Uterus (tissue), 2 donors: ENCODE measurements at regions not wholly inside any gene's neighbourhood (a gene's known extent, or its start where the extent isn't known, plus 50 kb on each side); places are given as distances from the start of the nearest gene placed in this dataset.

Source experiments
- POLR2A ChIP-seq, 2 donors: fragments of 450-650 bp; IDR thresholded peaks; one replicate each; pipeline ENCODE4 v1.6.1; 2016; ENCODE audit warnings: antibody characterized with exemption in 2 of 2, mild to moderate bottlenecking in 1 of 2, moderate library complexity in 1 of 2
- TF ChIP-seq, protein P1 (sequence below), 4 experiments: fragments of 200-600 bp in 2 of 4; fragments of 450-650 bp in 2 of 4; sonication (generic) in 2 of 4; IDR thresholded peaks; one replicate each; pipeline ENCODE4 v1.5.1; 2016 to 2019; ENCODE audit warnings: antibody characterized with exemption in 4 of 4, mild to moderate bottlenecking in 2 of 4, moderate library complexity in 1 of 4

DNA sequence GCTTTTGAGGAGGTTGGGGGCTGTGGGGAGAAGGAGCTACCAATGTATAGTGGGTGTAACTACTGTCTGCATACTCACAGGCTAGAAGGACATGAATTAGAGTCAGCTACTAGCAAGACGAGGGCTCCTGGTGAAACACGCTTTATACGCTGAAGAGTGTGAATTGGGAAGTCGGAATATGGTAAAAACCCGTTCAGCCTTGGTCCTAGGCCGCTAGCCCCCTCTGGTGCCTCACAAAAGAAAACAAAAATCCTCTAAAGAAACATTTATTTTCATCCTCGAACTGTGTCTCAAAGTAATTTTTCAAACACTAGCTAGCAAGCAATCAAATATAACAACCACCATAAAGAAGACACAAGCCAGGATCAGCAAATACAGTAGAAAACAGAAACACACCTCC, 338.1 kb upstream of the SEMA3C start:
- TF ChIP-seq, protein P1, sequence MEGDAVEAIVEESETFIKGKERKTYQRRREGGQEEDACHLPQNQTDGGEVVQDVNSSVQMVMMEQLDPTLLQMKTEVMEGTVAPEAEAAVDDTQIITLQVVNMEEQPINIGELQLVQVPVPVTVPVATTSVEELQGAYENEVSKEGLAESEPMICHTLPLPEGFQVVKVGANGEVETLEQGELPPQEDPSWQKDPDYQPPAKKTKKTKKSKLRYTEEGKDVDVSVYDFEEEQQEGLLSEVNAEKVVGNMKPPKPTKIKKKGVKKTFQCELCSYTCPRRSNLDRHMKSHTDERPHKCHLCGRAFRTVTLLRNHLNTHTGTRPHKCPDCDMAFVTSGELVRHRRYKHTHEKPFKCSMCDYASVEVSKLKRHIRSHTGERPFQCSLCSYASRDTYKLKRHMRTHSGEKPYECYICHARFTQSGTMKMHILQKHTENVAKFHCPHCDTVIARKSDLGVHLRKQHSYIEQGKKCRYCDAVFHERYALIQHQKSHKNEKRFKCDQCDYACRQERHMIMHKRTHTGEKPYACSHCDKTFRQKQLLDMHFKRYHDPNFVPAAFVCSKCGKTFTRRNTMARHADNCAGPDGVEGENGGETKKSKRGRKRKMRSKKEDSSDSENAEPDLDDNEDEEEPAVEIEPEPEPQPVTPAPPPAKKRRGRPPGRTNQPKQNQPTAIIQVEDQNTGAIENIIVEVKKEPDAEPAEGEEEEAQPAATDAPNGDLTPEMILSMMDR (IDR thresholded peaks at IDR 0.05) = peak in 1 of 4 experiments; percentile 23
- no peak for TF ChIP-seq POLR2A (IDR thresholded peaks at IDR 0.05)
